ENCODE measurements at regions not wholly inside any gene's neighbourhood (a gene's known extent, or its start where the extent isn't known, plus 50 kb on each side); places are given as distances from the start of the nearest gene placed in this dataset.

DNA sequence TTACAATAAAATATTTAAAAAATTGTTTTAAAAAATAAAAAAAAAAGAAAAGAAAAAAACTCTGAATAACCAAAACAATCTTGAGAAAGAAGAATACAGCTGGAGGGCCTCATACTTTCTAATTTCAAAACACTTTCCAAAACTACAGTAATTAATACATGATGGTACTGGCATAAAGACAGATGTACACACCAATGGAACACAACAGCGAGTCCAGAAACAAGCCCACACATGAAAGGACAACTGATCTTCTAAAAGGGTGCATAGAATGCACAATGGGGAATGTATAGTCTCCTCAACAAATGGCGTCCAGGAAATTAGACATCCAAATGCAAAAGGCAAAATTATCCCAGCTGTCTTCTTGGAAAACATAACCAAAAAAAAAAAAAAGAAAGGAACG is 99.6 kb downstream of the LURAP1L start:
- no peak for DNase-seq

DNA sequence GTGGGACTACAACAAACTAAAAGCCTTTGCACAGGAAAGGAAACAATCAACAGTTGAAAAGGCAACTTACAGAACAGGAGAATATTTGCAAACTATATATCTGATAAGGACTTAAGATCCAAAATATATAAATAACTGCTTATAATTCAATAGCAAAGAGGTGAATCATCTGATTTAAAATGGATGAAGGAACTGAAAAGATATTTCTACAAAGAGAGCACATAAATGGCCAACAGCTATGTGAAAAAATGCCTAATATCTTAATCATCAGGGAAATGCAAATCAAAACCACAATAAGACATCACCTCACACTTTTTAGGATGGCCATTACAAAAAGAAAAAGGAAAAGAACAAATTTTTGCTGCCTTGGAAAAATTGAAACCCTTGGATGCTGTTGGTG is 100.4 kb downstream of the LURAP1L start:
- DNase-seq, result peak; percentile 53

DNA sequence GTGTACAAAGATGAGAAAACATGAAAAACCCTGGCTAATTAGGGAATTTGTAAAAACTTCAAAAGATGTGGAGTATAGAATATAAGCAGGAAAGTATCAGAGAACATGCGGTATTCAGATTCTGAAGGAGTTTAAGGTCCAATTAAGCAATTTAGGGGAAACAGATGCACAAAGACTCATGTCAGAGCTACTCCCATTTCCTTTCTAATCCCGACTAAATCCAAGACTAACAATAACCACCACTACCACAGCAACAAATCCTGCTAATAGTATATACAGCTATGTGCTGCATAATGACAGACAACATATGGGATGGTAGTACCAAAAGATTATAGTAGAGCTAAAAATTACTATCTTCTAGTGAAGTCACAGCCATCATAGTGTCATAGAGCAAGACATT is 102.1 kb downstream of the LURAP1L start:
- DNase-seq, result no peak

DNA sequence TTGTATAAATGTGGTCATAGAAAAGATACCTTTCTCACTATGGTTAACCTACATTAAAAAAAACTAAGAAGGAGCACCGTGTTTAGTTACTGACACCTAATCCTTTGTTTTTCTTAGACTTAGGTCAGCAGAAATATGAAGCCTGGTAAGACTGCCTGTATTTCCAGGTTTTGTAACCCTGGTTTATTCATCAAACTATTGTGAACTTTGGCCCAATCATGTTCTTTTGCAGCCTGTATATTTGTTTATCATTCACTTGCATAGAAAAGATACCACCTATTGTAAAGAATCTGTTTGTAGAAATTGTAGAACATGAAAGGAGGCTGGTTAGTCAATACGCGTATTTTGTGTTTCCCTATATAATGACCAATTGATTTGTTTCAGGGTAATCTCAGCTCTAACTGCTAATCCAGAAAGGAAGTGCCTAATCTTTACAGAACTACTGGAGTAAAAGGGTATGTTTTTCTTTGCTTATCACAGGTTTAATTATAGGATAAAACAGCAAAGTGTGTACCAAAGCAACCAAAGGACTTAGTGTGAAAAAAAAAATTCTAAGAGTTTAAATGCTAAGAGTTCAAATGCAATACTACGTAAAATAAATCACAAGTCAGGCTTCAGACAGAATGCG is 103.6 kb downstream of the LURAP1L start:
- peak; percentile 39 for DNase-seq

DNA sequence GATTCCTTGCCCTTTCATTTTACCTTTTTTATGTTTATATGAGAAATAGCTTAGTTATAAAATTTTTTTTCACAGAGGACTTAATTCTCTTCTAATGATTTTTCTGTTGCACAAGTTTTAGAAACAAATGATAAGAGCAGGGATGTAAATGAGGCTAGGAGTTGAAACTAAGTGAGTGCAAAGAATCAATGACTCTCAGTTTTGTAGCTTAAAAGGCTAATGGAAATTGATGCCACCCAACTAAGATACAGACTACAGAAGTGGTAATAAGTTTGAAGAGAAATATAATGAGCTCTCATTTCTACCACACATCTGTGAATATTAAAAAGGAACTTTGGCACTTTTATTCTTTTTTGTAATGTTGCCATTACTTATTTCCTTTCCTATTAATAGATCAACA is 105.1 kb downstream of the LURAP1L start:
- no peak for DNase-seq

DNA sequence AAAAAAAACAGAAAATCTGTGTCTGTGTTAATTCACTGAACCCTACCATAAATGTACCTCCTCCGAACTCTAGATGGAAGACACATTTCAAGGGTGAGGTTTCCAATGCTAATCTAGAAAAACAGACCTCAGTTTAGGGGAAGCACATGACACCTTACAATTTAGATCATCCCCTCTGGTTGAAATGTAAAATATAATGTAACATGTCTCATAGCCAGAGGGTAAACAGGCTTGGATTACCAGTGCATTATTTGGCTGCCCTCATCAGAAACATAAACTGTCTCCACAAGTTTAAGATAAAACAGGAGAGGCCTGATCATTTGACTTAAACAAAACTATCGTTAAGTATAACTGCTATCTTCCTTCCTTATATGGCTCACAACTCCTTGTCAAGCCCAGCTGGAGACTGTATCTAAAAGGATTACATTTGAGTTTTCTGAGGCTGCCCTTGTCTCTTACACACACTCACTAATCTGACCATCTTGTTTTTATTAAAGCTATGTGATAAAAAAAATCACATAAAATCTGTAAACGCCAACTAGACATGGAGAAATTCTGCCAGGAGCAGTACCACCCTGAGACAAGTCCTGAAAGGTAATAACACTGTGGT is 105.7 kb downstream of the LURAP1L start:
- peak; percentile 33 for DNase-seq

DNA sequence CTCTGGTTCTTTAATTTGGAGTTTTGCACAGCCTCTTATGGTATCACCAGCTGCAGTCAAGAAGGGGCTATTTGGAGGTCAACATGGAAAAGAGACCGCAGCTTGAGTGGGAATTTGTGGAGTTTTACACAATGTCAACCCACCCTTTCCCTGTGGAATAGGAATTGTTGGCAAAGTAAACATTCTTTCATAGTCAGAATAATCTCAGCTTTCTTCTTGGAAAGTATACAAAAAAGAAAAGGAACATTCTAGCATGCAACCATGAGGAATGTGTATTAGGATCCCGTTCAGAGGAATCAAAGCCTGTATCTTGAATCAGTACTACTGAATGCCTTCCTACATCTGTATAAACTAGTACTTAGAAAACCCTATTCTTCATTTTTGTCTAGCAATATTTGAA is 107.6 kb downstream of the LURAP1L start:
- DNase-seq, result peak; percentile 4

DNA sequence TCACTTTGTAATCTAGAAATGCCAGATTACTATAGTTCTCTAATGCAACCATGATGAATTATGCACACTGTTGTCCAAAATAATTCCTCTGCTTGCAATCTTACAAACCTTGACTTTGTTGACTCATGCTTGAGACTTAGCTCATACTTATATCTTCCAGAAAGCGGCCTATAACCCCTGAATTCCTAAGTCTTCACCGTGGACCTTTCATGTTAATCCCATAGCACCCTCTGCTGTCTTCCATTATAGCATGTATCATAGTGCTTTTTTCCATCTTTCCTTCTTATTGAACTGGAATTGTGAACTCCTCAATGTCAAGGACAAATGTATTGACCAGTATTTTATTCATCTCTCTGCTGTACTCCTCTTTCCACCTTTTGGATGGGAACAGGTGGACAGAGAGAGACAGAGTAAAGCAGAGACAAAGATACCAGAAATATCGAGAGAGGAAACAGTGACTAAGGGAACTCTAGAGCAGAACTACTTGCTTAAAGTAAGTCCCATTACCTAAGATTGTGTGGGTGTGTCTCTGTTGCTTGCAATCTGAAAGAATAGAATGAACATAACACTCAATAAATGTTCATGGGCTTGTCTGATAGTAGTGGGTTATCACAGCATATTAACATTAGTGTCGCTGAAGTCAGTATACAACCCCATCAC is 110.0 kb downstream of the LURAP1L start:
- peak; percentile 92 for DNase-seq

DNA sequence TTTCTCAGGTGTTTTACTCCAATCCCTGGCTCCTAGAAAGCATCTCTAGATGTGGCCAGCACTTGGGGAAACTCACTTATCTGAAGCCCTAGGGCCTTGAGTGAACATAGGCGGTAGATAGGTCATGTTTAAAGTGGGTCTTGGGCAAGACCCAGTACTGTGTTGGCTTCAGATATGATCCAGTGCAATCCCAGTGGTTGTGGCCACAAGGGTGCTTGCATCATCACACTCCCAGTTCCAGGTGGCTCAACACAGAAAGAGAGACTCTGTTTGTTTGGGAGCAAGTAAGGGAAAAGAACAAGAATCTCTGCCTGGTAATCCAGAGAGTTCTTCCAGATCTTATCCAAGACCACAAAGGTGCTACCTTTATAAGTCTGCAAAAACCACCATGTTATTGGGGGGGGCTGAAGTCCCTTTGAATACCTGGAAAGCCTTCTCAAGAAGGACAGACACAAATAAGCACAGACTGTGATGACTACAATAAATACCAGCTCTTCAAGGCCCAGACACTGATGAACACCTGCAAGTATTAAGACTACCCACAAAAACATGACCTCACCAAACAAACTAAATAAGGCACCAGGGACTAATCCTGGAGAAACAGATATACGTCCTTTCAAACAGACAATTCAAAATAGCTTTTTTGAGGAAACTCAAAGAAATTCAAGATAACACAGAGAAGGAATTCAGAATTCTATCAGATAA is 114.7 kb downstream of the LURAP1L start:
- DNase-seq, result no peak

DNA sequence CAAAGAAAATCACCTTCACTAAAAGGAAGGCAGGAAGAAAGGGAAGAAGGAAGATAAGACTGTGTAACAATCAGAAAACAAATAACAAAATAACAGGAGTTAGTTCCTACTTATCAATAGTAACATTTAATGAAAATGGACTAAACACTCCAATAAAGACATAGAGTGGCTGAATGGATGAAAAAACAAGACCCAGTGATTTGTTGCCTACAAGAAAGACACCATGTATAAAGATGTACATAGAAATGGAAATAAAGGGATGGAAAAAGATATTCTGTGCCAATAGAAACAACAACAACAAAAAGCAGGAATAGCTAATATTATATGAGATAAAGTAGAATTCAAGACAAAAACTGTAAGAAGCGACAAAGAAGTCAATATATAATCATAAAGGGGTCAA is 116.8 kb downstream of the LURAP1L start:
- no peak for DNase-seq

DNA sequence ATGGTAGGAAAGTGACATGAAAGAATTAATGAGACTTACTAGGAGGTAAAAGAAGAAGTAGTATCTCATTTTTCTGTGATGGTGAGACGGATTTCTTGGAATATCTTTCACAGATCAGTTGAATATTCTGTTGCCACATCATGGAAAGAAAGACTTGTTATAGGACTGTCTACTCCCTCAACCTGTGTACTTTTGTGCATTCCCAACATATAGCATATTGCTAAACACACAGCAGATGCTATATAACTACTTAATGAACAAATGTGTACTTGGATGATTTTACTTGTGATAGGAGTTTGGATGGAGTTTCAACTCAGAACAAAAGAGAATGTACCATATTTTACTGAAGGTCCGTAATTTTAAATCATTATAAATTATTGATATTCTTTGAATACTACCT is 128.5 kb downstream of the LURAP1L start:
- DNase-seq, result no peak

DNA sequence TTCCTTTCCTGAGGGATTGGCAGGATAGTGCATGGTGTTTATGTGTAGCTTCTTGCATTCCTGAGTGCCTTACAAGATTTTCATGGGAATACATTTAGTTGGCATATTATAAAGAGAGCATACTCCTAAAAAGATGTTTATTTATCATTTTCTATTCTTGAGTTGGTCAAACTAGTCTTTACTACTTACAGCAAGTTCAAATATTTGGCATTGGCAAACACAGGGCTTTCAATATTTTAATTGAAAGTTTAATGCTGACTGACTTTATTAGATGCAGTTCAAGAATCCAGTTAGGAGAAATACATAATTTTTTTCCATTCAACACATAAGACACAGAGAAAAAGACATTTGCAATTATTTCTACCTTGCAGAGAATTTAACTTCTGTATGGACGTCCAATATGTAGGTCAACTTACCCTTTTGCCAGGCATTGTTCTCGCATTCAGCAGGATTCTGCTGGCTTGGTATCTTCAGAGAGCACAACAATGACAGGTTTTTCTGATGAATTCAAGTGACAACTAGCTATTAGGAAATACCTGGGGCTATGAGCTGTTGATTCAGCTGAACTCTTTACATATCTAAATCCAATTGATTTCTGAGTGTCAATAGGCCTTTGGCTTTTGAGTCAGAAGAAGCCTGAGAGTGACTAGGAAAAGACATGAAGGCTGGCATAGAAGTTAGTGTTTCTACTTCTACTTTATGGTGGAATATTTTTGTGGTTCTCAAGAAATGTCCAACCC is 129.6 kb downstream of the LURAP1L start:
- DNase-seq, result no peak

DNA sequence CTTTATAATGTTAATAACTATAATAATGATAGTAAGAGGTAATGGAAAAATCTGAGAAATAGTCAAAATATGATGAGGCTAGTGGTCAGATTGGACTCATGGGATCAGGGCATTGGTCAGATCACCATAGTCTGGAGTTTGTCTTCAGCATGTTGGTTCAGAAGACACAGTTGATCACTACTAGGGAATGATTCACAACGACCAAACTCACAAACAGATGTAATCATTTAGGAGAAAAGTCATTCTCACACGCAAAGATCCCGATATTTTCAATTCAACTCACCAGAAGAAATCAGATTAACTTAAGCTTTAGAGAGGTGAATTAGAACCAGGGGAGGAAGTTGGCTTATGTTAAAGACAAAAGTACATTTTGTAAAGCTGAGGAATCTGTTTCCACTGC is 131.8 kb downstream of the LURAP1L start:
- DNase-seq, result no peak

DNA sequence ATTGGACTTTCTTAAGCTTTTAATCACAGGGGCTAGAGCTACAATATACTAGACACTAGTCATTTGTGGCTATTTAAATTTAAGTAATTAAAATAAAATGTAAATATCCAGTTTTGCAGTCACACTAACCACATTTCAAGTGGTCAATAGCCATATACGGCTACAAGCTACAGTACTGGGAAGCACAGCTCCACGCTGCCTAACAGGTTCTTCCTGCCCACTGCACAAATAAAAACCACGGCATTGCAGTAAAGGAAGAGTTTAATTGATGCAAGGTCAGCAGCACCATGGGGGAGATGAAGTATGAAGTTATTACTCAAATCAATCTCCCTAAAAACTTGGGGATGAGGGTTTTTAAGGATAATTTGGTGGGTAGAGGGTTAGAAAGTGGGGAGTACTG is 134.1 kb downstream of the LURAP1L start:
- no peak for DNase-seq

DNA sequence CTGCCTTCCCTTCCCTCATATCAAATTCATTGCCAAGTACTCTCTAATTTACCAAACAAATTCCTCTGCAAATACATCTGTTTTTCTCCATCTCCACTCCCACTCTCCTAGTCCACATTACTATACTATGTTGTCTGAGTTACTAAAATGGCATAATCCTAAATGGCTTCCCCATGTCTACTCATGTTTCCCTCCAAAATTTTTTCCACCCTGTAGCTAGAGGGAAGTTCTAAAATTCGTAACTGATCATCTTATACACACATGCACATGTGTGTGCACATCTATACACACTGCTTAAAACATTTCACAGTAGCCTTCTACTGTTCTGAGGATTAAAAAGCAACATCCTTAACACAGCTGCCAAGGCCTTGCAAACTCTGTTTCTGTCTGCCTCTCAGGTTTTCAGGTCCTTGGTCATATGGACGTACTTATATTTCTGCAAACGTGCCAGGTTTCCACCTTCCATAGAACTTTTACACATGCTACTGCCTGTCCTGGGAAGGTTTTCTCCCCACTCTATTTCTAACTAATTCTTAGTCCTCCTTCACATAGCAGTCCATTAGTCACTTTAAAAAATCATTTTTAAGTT is 140.6 kb downstream of the LURAP1L start:
- DNase-seq, result no peak

DNA sequence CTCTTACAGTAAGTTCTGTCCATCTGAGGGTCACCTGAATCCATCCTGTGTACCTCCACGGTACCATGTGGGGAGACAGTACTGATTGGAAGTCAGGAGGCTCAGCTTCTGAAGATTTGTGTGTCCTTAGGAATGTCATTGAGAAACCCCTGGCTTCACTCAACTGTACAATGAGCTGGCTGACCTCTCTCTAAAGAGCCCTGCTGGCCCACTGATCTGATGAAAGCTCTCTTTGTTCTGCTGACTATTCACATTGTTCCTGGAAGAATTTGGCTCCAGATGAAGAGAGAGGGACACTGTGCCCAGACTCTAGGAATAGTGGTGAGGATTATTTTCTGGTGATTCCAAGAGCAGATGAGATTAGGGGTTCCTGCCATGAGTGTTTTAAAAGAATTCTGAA is 141.2 kb downstream of the LURAP1L start:
- no peak for DNase-seq

DNA sequence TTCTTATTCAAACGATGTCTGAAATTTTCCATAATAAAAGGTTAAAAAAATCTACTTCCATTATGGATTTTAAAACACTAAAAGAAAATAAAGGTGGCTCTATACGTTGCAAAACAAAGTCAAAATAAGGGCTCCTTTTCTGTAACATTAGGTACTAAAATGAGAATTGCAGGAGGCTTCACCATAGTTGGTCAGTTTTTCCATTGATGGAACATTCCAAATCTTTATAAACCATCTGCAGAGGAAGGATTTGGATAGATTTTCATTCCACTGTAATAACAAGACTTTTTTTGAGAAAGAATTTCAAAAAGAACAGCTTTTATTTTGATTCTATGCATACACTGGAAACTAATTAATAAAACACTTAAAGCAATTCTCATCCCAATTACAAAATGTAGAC is 145.6 kb downstream of the LURAP1L start:
- DNase-seq, result no peak

DNA sequence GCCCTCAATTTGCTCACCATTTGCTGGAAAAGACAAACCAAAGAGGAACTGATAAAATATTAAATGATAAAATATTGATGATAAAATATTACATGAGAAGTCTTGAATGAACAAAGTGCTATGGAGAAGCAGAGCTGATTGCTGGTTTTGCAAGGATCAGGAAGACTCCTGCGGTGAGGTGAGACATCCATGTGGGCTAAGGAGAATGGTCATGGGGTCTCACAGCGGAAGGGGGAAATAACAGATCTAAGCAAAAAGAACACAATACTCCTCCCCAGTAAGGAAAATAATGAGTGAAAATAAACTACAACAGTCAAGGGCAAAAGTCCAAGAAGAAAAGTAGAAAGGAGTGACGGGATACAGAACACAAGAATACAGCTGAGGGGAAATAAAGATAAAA is 146.8 kb downstream of the LURAP1L start:
- no peak for DNase-seq

DNA sequence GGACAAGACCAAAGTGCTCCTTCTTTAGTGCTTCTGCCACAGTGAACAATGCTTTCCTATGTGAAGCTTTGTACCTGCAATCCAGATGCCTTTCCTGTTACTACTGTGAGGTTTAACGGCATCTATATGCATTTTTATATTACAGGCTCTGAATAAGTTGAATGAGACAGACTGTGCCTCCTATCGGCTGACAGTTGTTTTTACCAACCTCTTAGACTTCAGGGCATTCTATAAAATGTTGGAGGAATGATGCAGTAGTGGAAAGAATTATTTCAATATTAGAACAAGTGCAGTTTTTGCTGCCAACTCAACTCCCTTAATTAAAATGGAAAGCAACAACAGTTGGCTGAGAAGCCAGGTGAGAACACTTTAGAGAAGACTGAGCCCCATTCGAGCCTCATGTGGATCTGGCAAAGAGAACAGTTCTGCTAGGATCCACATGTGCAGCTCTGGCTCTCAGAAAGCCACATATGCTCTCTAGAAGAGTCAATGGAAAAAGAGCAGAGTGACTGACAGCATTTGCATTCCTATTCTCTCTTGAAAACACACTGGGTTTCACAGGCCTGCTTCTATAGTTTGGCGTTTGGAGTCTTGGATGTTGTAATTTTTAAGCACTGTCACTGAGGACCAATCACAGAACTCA is 147.5 kb downstream of the LURAP1L start:
- no peak for DNase-seq

DNA sequence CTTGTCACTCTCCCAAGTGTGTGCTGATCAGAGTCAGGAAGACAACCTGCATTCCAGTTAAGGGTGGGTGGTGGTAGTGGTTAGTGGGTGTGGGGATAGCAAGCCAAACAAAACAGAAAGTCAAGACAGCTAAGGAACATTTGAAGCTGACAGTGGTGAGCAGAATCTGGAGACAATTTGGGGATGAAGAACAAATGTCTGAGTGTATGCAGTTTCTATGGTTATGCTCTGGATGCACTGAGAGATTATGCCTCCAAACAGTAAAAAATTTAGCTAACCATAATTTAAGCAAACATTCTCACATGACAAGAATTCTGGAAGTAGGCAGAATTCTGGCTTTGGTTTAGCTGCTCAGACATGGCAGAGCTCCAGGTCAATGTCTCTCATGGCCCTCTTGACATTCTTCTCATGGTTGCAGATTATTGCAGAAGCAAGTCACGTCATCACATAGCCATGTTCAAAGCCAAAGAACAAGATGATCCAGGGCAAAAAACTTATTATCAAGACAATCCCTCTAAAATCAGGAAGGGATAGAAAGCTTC is 148.7 kb downstream of the LURAP1L start:
- DNase-seq, result peak; percentile 55

DNA sequence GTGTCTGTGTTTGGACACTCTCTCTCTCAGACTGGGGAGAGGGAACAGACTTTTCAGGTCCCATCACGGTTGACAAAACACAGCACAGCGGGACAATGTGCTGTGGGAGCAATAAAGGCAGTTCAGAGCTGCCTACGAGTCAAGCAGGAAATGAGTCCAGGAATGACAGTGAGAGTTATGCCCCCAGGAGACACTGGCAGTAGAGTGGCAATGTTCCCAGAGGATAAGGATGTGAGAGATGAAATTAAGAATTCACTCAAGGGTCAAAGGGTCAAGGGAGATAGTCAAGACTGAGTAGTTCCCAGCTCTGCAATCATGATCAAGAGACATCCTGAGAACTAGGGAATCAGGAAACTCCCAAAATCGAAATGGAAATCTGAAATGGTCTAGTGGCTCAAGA is 156.1 kb downstream of the LURAP1L start:
- DNase-seq, result no peak

DNA sequence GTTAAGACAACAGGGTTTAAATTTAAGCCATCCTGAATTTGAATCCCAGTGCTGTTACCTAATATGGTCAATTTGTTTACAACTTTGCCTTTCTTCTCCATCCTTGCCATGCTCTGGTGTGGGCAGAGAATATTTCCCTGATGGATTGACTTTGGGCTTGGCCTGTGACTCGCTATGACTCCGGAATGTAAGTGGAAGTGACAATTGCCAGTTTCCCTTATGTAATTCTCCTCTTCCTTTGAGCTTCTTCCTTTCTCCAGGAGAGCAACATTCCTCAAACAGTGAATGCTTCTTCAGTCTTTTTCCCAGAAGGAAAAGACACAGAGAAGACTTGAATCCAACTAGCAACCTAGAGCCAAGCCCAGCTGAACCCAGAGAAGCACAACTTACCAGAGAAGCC is 159.1 kb downstream of the LURAP1L start:
- peak; percentile 80 for DNase-seq
